Gastrocnemius medialis (tissue), 4 donors: ENCODE measurements at regions not wholly inside any gene's neighbourhood (a gene's known extent, or its start where the extent isn't known, plus 50 kb on each side); places are given as distances from the start of the nearest gene placed in this dataset.

Source experiments
- ATAC-seq, 2 donors: fragments of 150-250 bp; one replicate each; pipeline ENCODE4 v1.9.1; 2016
- DNase-seq, 2 donors: peaks; one replicate each; pipeline ENCODE4 v3.0.0-alpha.2; 2019
- H3K27ac ChIP-seq, 4 donors: fragments of 200-600 bp; sonication (generic); 1 replicate in 1 of 4; 2 replicates in 3 of 4; pipeline ENCODE4 v1.5.1; 2016 to 2018; ENCODE audit warnings: mild to moderate bottlenecking in 2 of 4, moderate library complexity in 1 of 4
- H3K27me3 ChIP-seq, 3 donors: fragments of 200-600 bp; sonication (generic) in 2 of 3; 1 replicate in 1 of 3; 2 replicates in 2 of 3; pipeline versions ENCODE4 v1.5.1 to v1.6.0; 2016 to 2019; ENCODE audit warnings: mild to moderate bottlenecking in 1 of 3, moderate library complexity in 1 of 3
- H3K36me3 ChIP-seq, 2 donors: fragments of 200-600 bp; sonication (generic) in 1 of 2; one replicate each; pipeline ENCODE4 v1.5.1; 2017 to 2018
- H3K4me1 ChIP-seq, 2 donors: fragments of 200-600 bp; sonication (generic) in 1 of 2; one replicate each; pipeline ENCODE4 v1.5.1; 2016 to 2017; ENCODE audit warnings: mild to moderate bottlenecking in 2 of 2
- H3K4me3 ChIP-seq, 4 donors: fragments of 200-600 bp; sonication (generic) in 3 of 4; 1 replicate in 1 of 4; 2 replicates in 3 of 4; pipeline ENCODE4 v1.5.1; 2016 to 2019; ENCODE audit warnings: mild to moderate bottlenecking in 2 of 4
- H3K9me3 ChIP-seq, 3 donors: fragments of 200-600 bp; sonication (generic) in 2 of 3; 1 replicate in 1 of 3; 2 replicates in 2 of 3; pipeline ENCODE4 v1.5.1; 2016 to 2019
- CTCF ChIP-seq, 5 experiments: fragments of 450-650 bp in 3 of 5; fragments of 200-600 bp in 2 of 5; sonication (generic) in 2 of 5; IDR thresholded peaks in 4 of 5; conservative IDR thresholded peaks in 1 of 5; 1 replicate in 4 of 5; 2 replicates in 1 of 5; pipeline ENCODE4 v1.5.1; 2016 to 2019; ENCODE audit warnings: antibody characterized with exemption in 5 of 5, mild to moderate bottlenecking in 3 of 5, moderate library complexity in 3 of 5
- POLR2A ChIP-seq, 2 donors: fragments of 450-650 bp; IDR thresholded peaks; one replicate each; pipeline ENCODE4 v1.6.1; 2017; ENCODE audit warnings: antibody characterized with exemption in 2 of 2, mild to moderate bottlenecking in 2 of 2, moderate library complexity in 2 of 2
- in situ Hi-C, 4 donors: fragments of 200-750 bp; cut with MboI; loops; one replicate each; pipeline versions ENCODE4 v1.15.0 to v1.8.0; 2017; ENCODE audit warnings: low sequenced_read_pairs in 4 of 4
- intact Hi-C: fragments of 100-400 bp; cut with DNase I; formaldehyde crosslinking; loops from one replicate; pipeline ENCODE4 v1.15.1; 2023; ENCODE audit warnings: low total_unique reads

- in situ Hi-C loops = no loop called here
- intact Hi-C loops = no loop called here
- no peak overlapping the region for H3K4me3 ChIP-seq
Measured at GRCh38 chr11:92740276-92740675, 229.2 kb upstream of the MTNR1B start.

GRCh38 chr11:92744929-92745585 lies 224.4 kb upstream of the MTNR1B start:
- DNase-seq = no peak
- H3K27me3 ChIP-seq = no peaks in the 10 kb centered on the region
- no peak overlapping the region for H3K4me3 ChIP-seq
- H3K9me3 ChIP-seq = no peaks in the 10 kb centered on the region
- H3K4me1 ChIP-seq = no peaks in the 10 kb centered on the region
- intact Hi-C loops (no loop called here), in situ Hi-C loops (no loop called here)
- TF ChIP-seq CTCF (IDR thresholded peaks at IDR 0.05 in 4 of 5, conservative IDR thresholded peaks at IDR 0.05 in 1 of 5) = no peak
- TF ChIP-seq POLR2A (IDR thresholded peaks at IDR 0.05) = no peak
- no peak overlapping the region for H3K27ac ChIP-seq
- ATAC-seq = no peak
- H3K36me3 ChIP-seq = no peaks in the 10 kb centered on the region

More at GRCh38 chr11:92740276-92740675, 229.2 kb upstream of the MTNR1B start:
- TF ChIP-seq POLR2A (IDR thresholded peaks at IDR 0.05) (no peak), CTCF (IDR thresholded peaks at IDR 0.05 in 4 of 5, conservative IDR thresholded peaks at IDR 0.05 in 1 of 5) (no peak)
- no peaks in the 10 kb centered on the region for H3K4me1 ChIP-seq
- H3K36me3 ChIP-seq = no peaks in the 10 kb centered on the region
- no peak overlapping the region for H3K27ac ChIP-seq
- no peak for ATAC-seq
- H3K9me3 ChIP-seq = no peaks in the 10 kb centered on the region
- no peak for DNase-seq
- no peaks in the 10 kb centered on the region for H3K27me3 ChIP-seq

- no peaks in the 10 kb centered on the region for H3K9me3 ChIP-seq
- H3K4me1 ChIP-seq = no peaks in the 10 kb centered on the region
- no peak for TF ChIP-seq CTCF (IDR thresholded peaks at IDR 0.05 in 4 of 5, conservative IDR thresholded peaks at IDR 0.05 in 1 of 5)
- TF ChIP-seq POLR2A (IDR thresholded peaks at IDR 0.05) = no peak
- no peak for ATAC-seq
- no peaks in the 10 kb centered on the region for H3K27me3 ChIP-seq
- DNase-seq = no peak
- no peak overlapping the region for H3K4me3 ChIP-seq
- no peak overlapping the region for H3K27ac ChIP-seq
- in situ Hi-C loops = no loop called here
- no peaks in the 10 kb centered on the region for H3K36me3 ChIP-seq
- intact Hi-C loops = no loop called here
Measured at GRCh38 chr11:92750794-92751193, 218.7 kb upstream of the MTNR1B start.

- no peak for DNase-seq
- Histone ChIP-seq H3K36me3 (no peaks in the 10 kb centered on the region), H3K27ac (no peak overlapping the region), H3K9me3 (no peaks in the 10 kb centered on the region), H3K27me3 (no peaks in the 10 kb centered on the region), H3K4me1 (no peaks in the 10 kb centered on the region), H3K4me3 (no peak overlapping the region)
- TF ChIP-seq CTCF (IDR thresholded peaks at IDR 0.05 in 4 of 5, conservative IDR thresholded peaks at IDR 0.05 in 1 of 5) (no peak), POLR2A (IDR thresholded peaks at IDR 0.05) (no peak)
- intact Hi-C loops (no loop called here), in situ Hi-C loops (no loop called here)
- no peak for ATAC-seq
Measured at GRCh38 chr11:92751594-92751993, 217.9 kb upstream of the MTNR1B start.

- ATAC-seq (no peak), DNase-seq (no peak)
- in situ Hi-C loops = no loop called here
- H3K27me3 ChIP-seq = no peaks in the 10 kb centered on the region
- no peak for TF ChIP-seq CTCF (IDR thresholded peaks at IDR 0.05 in 4 of 5, conservative IDR thresholded peaks at IDR 0.05 in 1 of 5)
- TF ChIP-seq POLR2A (IDR thresholded peaks at IDR 0.05) = no peak
- no peaks in the 10 kb centered on the region for H3K9me3 ChIP-seq
- intact Hi-C loops = no loop called here
- H3K27ac ChIP-seq = no peak overlapping the region
- H3K36me3 ChIP-seq = no peaks in the 10 kb centered on the region
- H3K4me3 ChIP-seq = no peak overlapping the region
- no peaks in the 10 kb centered on the region for H3K4me1 ChIP-seq
Measured at GRCh38 chr11:92752122-92752521, 217.3 kb upstream of the MTNR1B start.
